ENCODE measurements at regions not wholly inside any gene's neighbourhood (a gene's known extent, or its start where the extent isn't known, plus 50 kb on each side); places are given as distances from the start of the nearest gene placed in this dataset.

GRCh38 chr10:129210876-129211275 lies 256.2 kb upstream of the MGMT start:
- no peak for TF ChIP-seq CTCF (IDR thresholded peaks at IDR 0.05; ENCODE audit: poor library complexity, severe bottlenecking)
- no peak for TF ChIP-seq EZH2 (IDR thresholded peaks at IDR 0.05; ENCODE audit: borderline replicate concordance, insufficient read depth, low read length, poor library complexity, severe bottlenecking)
- no peak for TF ChIP-seq TAF1 (IDR thresholded peaks at IDR 0.05; ENCODE audit: low read depth)
- no peak for TF ChIP-seq POLR2AphosphoS5 (IDR thresholded peaks at IDR 0.05)
- no peak for TF ChIP-seq RAD21 (conservative IDR thresholded peaks at IDR 0.05)
- TF ChIP-seq REST (IDR thresholded peaks at IDR 0.05; ENCODE audit: borderline replicate concordance), result no peak
- no peak for TF ChIP-seq SMC3 (conservative IDR thresholded peaks at IDR 0.05; ENCODE audit: poor library complexity)
